Kidney tubule cell (primary cell): ENCODE measurements at regions not wholly inside any gene's neighbourhood (a gene's known extent, or its start where the extent isn't known, plus 50 kb on each side); places are given as distances from the start of the nearest gene placed in this dataset.

ENCODE experiments used
- DNase-seq: peaks from one replicate; pipeline ENCODE4 v3.0.0-alpha.2; 2018; ENCODE audit warnings: low spot score

GRCh38 chr5:87872986-87873385 is 395.7 kb downstream of the TMEM161B start:
- no peak for DNase-seq

GRCh38 chr5:87868792-87869191 is 399.9 kb downstream of the TMEM161B start:
- no peak for DNase-seq

- no peak for DNase-seq
Observed at GRCh38 chr5:87867281-87867680, 401.4 kb downstream of the TMEM161B start.

GRCh38 chr5:87853541-87853940 is 415.1 kb downstream of the TMEM161B start:
- DNase-seq, result no peak

- DNase-seq, result no peak
Observed at GRCh38 chr5:87851603-87852002, 417.0 kb downstream of the TMEM161B start.

GRCh38 chr5:87850843-87851242 is 417.8 kb downstream of the TMEM161B start:
- DNase-seq, result no peak

- DNase-seq, result no peak
Observed at GRCh38 chr5:87845734-87846133, 422.9 kb downstream of the TMEM161B start.

GRCh38 chr5:87844866-87845265 is 423.8 kb downstream of the TMEM161B start:
- DNase-seq, result no peak

GRCh38 chr5:87844449-87844848 is 424.2 kb downstream of the TMEM161B start:
- no peak for DNase-seq

- DNase-seq, result no peak
Observed at GRCh38 chr5:87836696-87837095, 424.0 kb upstream of the CCNH start.

GRCh38 chr5:87831499-87831898 is 418.8 kb upstream of the CCNH start:
- DNase-seq, result no peak

- no peak for DNase-seq
Observed at GRCh38 chr5:87829217-87829551, 416.5 kb upstream of the CCNH start.

GRCh38 chr5:87828545-87829216 is 416.0 kb upstream of the CCNH start:
- no peak for DNase-seq

- no peak for DNase-seq
Observed at GRCh38 chr5:87827539-87827938, 414.8 kb upstream of the CCNH start.

GRCh38 chr5:87826507-87826906 is 413.8 kb upstream of the CCNH start:
- DNase-seq, result no peak

GRCh38 chr5:87825583-87825982 is 412.9 kb upstream of the CCNH start:
- no peak for DNase-seq

- DNase-seq, result no peak
Observed at GRCh38 chr5:87807783-87808182, 395.1 kb upstream of the CCNH start.

- DNase-seq, result no peak
Observed at GRCh38 chr5:87803352-87803751, 390.6 kb upstream of the CCNH start.

- no peak for DNase-seq
Observed at GRCh38 chr5:87791869-87792268, 379.1 kb upstream of the CCNH start.

GRCh38 chr5:87788416-87788815 is 375.7 kb upstream of the CCNH start:
- no peak for DNase-seq

GRCh38 chr5:87787625-87788256 is 375.0 kb upstream of the CCNH start:
- DNase-seq, result no peak

- DNase-seq, result no peak
Observed at GRCh38 chr5:87787086-87787485, 374.4 kb upstream of the CCNH start.

- DNase-seq, result no peak
Observed at GRCh38 chr5:87786471-87786870, 373.7 kb upstream of the CCNH start.
